Prostate gland (tissue), 2 donors: ENCODE measurements at regions not wholly inside any gene's neighbourhood (a gene's known extent, or its start where the extent isn't known, plus 50 kb on each side); places are given as distances from the start of the nearest gene placed in this dataset.

Experiments
- CTCF ChIP-seq, 4 experiments: fragments of 200-600 bp in 2 of 4; fragments of 450-650 bp in 2 of 4; sonication (generic) in 2 of 4; IDR thresholded peaks; 1 replicate in 3 of 4; 2 replicates in 1 of 4; pipeline ENCODE4 v1.5.1; 2016 to 2019; ENCODE audit warnings: antibody characterized with exemption in 4 of 4, mild to moderate bottlenecking in 2 of 4, moderate library complexity in 2 of 4
- POLR2A ChIP-seq: fragments of 450-650 bp; IDR thresholded peaks from one replicate; pipeline ENCODE4 v1.6.1; 2016; ENCODE audit warnings: antibody characterized with exemption, mild to moderate bottlenecking
- POLR2AphosphoS5 ChIP-seq: sonication (generic); formaldehyde crosslinking; IDR thresholded peaks from one replicate; pipeline ENCODE4 v1.6.1; 2017; ENCODE audit warnings: antibody characterized with exemption

DNA sequence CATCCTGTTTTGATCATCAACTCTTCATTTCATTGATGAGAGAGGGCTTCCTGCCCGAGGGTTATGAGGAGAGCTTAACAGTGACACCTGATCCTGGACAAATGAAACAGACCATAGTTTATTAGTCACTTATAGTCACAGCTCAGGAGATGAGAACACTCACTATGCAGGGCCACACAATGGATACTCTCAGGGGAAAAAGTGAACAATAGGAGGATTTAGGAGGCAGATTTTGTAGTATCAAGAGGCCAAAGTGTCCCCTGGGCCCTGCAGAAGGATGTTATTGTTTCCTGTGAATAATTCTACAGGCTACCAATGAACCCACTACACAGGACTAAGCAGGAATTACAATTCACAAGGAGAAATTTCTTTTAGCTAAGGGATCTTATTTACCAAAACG, 772.8 kb upstream of the MAN1A1 start:
- no peak for TF ChIP-seq CTCF (IDR thresholded peaks at IDR 0.05)
- no peak for TF ChIP-seq POLR2A
- TF ChIP-seq POLR2AphosphoS5 = no peak
